DND-41 (cell line): ENCODE measurements at regions not wholly inside any gene's neighbourhood (a gene's known extent, or its start where the extent isn't known, plus 50 kb on each side); places are given as distances from the start of the nearest gene placed in this dataset.

Source experiments
- ATAC-seq: fragments of 200-7000 bp; cut with Tn5 transposase; 3 replicates; pipeline ENCODE4 v1.9.1; 2021; ENCODE audit warnings: low read depth; ENCODE audit not compliant: insufficient read depth
- DNase-seq: peaks from one replicate; pipeline ENCODE4 v3.0.0-alpha.2; 2020
- H2AFZ ChIP-seq: 2 replicates; pipeline ENCODE4 v1.6.0; 2012; ENCODE audit warnings: low read depth, low read length
- H3K27ac ChIP-seq: 2 replicates; pipeline ENCODE4 v1.5.1; 2012; ENCODE audit warnings: low read length, inconsistent platforms
- H3K27me3 ChIP-seq: fragments of 200-600 bp; sonication (generic); 2 replicates; pipeline ENCODE4 v1.6.0; 2012; ENCODE audit warnings: low read length, mild to moderate bottlenecking, inconsistent platforms; ENCODE audit not compliant: insufficient read depth, poor library complexity
- H3K36me3 ChIP-seq: 2 replicates; pipeline ENCODE4 v1.5.1; 2012; ENCODE audit warnings: low read length, inconsistent platforms; ENCODE audit not compliant: insufficient read depth
- H3K4me1 ChIP-seq: 2 replicates; pipeline ENCODE4 v1.5.1; 2012; ENCODE audit warnings: mild to moderate bottlenecking, low read length; ENCODE audit not compliant: insufficient read depth
- H3K4me2 ChIP-seq: 2 replicates; pipeline ENCODE4 v1.6.0; 2012; ENCODE audit warnings: mild to moderate bottlenecking, moderate library complexity, low read length, inconsistent platforms; ENCODE audit not compliant: insufficient read depth
- H3K4me3 ChIP-seq, 2 experiments: fragments of 200-600 bp in 1 of 2; shearing (Covaris generic) in 1 of 2; 2 replicates each; pipeline ENCODE4 v1.5.1; 2012 to 2016; ENCODE audit warnings: inconsistent platforms in 2 of 2, low read length in 2 of 2, mild to moderate bottlenecking in 2 of 2, low read depth in 1 of 2, moderate library complexity in 1 of 2
- H3K79me2 ChIP-seq: 2 replicates; pipeline ENCODE4 v1.6.0; 2012; ENCODE audit warnings: low read length, inconsistent platforms; ENCODE audit not compliant: insufficient read depth
- H3K9ac ChIP-seq: 2 replicates; pipeline ENCODE4 v1.6.0; 2012; ENCODE audit warnings: low read depth, mild to moderate bottlenecking, inconsistent platforms, low read length, moderate library complexity
- H3K9me3 ChIP-seq: 2 replicates; pipeline ENCODE4 v1.5.1; 2012; ENCODE audit warnings: low read length, moderate library complexity, mild to moderate bottlenecking, inconsistent platforms; ENCODE audit not compliant: insufficient read depth, severe bottlenecking
- H4K20me1 ChIP-seq: 2 replicates; pipeline ENCODE4 v1.6.0; 2012; ENCODE audit warnings: low read length; ENCODE audit not compliant: insufficient read depth
- CTCF ChIP-seq: IDR thresholded peaks from 2 replicates; pipeline ENCODE4 v1.5.1; 2012; ENCODE audit warnings: borderline replicate concordance, low read length, moderate library complexity, mild to moderate bottlenecking; ENCODE audit not compliant: poor library complexity, severe bottlenecking; ENCODE audit errors: extremely low read depth
- EZH2 ChIP-seq: IDR thresholded peaks from 3 replicates; pipeline ENCODE4 v1.6.1; 2012; ENCODE audit warnings: borderline replicate concordance, low read depth, mild to moderate bottlenecking, moderate library complexity, low read length, inconsistent platforms; ENCODE audit not compliant: severe bottlenecking

DNA sequence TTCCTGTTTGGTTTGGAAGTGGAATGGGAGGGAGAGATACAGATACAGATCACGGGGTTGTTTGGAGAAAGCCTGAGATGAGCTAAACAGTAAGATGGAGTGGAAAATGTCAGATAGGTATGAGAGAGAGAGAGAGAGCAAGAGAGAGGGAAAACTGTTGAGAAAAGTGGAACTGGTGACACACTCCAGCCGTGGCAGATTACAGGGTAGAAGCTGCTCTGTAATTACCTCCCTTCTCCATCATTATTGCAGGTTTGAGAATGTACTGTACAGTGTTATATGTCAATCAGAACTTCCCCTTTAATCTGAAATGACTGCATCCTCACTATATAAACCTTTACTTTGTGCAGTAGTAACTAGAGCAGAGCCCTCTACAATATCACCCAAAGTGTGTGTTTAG, 74.5 kb upstream of the WWC1 start:
- no peak for DNase-seq
- Histone ChIP-seq H3K4me3 (no peak overlapping the region), H3K4me1 (peaks cover 8% of the 10 kb centered on the region; the same call in 1 of the 2 replicates), H3K79me2 (no peaks in the 10 kb centered on the region), H3K9ac (no peak overlapping the region), H3K36me3 (no peaks in the 10 kb centered on the region), H2AFZ (no peak overlapping the region), H3K27ac (no peak overlapping the region), H3K4me2 (no peak overlapping the region), H3K27me3 (peaks cover 7% of the 10 kb centered on the region), H4K20me1 (no peaks in the 10 kb centered on the region), H3K9me3 (no peaks in the 10 kb centered on the region)
- no peak for ATAC-seq
- TF ChIP-seq CTCF (no peak), EZH2 (no peak)

DNA sequence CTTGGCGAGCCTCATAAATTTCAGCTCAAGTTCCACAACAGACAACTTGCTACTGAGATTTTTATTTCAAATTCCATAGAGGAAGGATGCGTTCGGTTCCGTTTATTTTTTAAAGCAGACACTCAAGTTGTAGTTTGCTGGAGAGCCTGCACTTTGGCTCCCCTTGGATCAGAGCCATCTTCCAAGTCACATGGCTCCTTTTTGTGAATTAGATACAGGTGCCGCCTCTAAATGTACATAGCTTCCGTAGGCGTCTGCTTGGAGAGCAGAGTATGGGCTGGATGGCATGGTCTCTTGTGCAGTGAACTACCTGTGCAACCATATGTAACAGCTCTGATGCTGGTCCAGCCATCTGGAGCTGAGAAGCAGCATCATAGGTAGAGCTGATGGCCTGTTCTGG, 73.9 kb upstream of the WWC1 start:
- H3K36me3 ChIP-seq, result no peaks in the 10 kb centered on the region
- H2AFZ ChIP-seq, result no peak overlapping the region
- H4K20me1 ChIP-seq, result no peaks in the 10 kb centered on the region
- no peaks in the 10 kb centered on the region for H3K79me2 ChIP-seq
- no peaks in the 10 kb centered on the region for H3K9me3 ChIP-seq
- H3K27me3 ChIP-seq, result peaks cover 8% of the 10 kb centered on the region
- peaks cover 8% of the 10 kb centered on the region; the same call in 1 of the 2 replicates for H3K4me1 ChIP-seq
- no peak for ATAC-seq
- DNase-seq, result no peak
- TF ChIP-seq CTCF, result no peak
- TF ChIP-seq EZH2, result no peak
- no peak overlapping the region for H3K4me2 ChIP-seq
- no peak overlapping the region for H3K9ac ChIP-seq
- H3K27ac ChIP-seq, result no peak overlapping the region
- no peak overlapping the region for H3K4me3 ChIP-seq

- H3K9ac ChIP-seq, result no peak overlapping the region
- no peak overlapping the region for H3K4me3 ChIP-seq
- H4K20me1 ChIP-seq, result no peaks in the 10 kb centered on the region
- H3K27ac ChIP-seq, result no peak overlapping the region
- peaks cover 8% of the 10 kb centered on the region; the same call in 1 of the 2 replicates for H3K4me1 ChIP-seq
- TF ChIP-seq EZH2, result no peak
- TF ChIP-seq CTCF, result no peak
- H3K27me3 ChIP-seq, result peaks cover 12% of the 10 kb centered on the region
- no peaks in the 10 kb centered on the region for H3K9me3 ChIP-seq
- ATAC-seq (no peak), DNase-seq (no peak)
- no peak overlapping the region for H3K4me2 ChIP-seq
- H3K36me3 ChIP-seq, result no peaks in the 10 kb centered on the region
- H3K79me2 ChIP-seq, result no peaks in the 10 kb centered on the region
- H2AFZ ChIP-seq, result peak overlapping the region; percentile 86
Observed at GRCh38 chr5:168218746-168219145, 72.7 kb upstream of the WWC1 start.
